Ramos (cell line): ENCODE measurements at regions not wholly inside any gene's neighbourhood (a gene's known extent, or its start where the extent isn't known, plus 50 kb on each side); places are given as distances from the start of the nearest gene placed in this dataset.

Experiments used
- in situ Hi-C: fragments of 300-500 bp; cut with MboI; formaldehyde crosslinking; loops from one replicate; pipeline ENCODE4 v1.14.3; 2022; ENCODE audit warnings: low sequenced_read_pairs; ENCODE audit not compliant: unreplicated experiment

DNA sequence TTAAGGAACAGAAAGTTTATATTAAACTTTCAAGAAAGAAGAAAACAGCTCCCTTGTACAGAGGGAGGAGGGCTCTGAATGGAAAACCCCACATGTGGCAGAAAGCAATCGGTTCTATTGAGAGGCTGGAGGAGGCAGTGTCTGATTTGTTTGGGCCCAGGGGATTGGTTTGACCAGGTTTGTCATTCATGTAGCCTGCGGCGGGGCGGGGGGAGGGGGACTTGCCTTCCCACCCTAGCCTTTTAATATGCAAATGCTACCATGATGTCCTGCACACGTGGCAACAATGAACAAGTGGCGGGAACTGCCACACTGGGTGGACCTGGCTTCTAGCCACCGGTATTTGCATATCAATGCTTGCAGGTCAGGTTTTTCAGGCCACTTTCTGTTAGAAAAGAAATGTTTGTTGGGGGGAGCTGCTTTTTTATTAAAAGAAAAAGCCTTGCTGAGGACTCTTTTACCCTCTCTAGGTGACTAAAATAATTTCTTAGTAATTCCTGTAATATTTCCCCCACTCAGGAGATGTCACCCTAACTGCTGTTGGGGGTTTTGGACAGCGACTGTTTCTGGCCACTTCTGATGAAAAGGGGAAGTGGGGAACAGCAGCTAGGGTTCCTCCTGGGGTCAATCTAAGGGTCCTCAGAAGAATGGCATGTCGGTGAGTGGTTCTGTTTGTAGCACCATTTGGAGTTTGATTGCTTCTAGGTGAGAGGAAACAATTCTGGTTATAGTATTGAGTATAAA, 691.2 kb downstream of the TBL1XR1 start:
- in situ Hi-C loops, result loop anchor here (25.0 kb wide), 2 partner anchors 431 to 1881 kb away; no protein-coding TSS in a partner anchor

DNA sequence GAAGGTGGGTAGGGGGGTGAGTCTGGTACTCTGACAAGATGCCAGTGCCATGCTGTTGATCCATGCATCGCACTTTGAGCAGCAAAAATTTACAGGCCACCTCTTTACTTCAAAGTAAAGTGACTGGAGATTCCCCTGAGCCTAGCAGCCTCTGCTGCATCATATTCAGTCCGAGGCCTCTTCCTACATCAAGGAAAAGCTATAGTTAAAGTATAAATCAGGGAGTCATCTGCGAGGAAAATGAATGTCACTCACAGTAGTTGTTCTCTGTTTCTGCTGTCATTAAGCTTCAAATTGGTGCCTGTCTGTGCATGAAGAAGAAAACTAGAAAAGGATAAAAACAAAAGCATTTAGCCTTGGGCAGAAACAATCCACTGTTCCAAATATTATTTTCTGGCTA, 706.2 kb downstream of the TBL1XR1 start:
- in situ Hi-C loops, result no loop called here

DNA sequence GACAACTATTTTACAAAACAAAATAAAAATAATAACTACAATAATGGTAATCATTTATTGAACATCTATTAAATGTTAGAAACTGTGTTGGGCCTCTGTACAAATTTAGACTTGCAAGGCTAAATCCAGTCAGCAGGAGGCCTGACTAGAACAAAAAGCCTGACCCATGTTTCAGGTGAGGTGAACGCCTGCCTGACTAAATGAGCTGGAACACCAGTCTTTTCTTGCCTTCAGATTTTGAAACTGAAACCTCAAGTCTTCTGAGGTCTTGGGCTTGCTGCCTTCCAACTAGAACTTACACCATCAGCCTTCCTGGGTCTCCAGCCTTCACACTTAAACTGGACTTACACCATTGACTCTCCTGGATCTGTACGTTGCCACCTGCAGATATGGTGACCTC, 706.9 kb downstream of the TBL1XR1 start:
- in situ Hi-C loops, result no loop called here

DNA sequence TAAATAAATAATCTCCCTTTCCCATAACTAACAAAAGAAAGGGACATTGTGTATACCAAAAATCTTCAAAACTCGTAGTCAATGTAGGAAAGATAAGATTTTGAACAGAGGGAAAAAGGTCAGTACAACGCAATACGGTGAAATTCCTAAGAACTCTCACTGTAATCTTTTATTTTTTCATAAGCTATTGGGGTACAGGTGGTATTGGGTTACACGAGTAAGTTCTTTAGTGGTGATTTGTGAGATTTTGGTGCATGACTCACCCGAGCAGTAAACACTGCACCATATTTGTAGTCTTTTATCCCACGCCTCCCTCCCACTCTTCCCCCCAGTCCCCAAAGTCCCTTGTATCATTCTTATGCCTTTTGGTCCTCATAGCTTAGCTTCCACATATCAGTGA, 718.0 kb downstream of the TBL1XR1 start:
- in situ Hi-C loops, result no loop called here

DNA sequence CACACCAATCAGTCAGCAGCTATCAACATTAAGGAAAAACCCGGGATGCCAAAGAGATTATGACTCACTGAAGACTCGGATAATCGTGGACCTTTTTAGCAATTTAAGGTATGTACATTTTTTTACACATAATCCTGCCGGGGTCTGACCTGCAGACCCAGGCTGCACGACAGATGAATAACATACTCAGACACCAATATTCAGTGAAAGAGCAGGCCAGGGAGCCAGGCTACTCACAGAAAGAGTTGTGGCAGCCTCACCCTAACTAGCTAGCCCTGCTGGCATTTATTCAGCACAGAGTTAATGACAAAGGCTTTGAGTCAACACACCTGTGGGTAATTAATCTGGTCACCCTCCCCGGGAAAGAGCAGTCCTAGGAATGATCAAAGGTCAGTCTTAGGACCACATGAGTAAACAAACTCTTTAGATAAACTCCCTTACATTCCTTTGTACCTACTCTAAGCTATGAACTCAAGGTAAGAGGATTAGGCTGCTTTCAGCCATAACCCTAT, 727.5 kb downstream of the TBL1XR1 start:
- in situ Hi-C loops, result no loop called here

DNA sequence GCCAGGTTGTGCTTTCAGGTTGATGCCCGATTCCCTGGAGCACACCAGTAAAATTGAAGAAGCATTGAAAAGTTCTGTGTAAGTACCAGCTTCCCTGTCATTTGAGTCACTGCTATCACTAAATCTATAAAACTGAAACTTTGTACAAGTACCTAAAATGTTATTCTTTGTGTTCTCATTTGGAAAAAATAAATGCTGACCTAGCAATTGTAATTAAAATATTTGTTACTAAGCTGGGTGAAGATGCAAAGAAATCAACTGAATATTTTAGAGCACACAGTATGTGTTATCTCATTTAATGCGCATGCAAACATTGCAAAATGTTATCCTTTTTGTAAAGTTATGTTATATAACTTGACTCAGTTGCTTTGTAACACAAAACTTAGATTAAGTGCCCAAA, 733.7 kb downstream of the TBL1XR1 start:
- in situ Hi-C loops, result no loop called here

DNA sequence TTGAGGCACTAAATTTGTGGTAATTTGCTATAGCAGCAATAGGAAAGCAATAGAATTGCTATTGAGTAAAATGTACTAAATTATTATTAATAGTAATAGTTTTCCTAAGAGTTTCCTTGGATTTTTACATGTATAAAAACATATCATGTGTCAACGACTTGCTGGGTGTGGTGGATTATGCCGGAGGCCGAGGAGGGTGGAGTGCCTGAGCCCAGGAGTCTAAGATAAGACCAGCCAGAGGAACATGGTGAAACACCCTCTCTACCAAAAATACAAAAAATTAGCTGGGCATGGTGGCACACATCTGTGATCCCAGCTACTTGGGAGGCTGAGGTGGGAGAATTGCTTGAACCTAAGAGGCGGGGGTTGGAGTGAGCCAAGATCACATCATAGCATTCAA, 749.9 kb downstream of the TBL1XR1 start:
- in situ Hi-C loops, result no loop called here

DNA sequence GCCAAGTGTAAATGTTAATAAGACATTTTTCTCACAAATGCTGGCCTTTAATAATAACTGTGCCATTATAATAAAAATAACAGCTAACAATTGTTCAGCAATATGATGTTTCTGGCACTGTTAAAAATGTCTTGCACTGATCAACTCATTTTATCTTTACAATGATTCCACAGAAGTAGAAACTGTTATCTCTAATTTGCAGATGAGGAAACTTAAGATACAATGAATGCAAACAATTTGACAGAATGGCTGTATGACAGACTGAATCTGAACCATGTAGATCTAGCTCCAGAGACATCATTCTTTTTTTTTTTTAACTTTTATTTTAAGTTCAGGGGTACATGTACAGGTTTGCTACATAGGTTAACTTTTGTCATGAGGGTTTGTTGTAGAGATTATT, 755.0 kb downstream of the TBL1XR1 start:
- in situ Hi-C loops, result no loop called here

DNA sequence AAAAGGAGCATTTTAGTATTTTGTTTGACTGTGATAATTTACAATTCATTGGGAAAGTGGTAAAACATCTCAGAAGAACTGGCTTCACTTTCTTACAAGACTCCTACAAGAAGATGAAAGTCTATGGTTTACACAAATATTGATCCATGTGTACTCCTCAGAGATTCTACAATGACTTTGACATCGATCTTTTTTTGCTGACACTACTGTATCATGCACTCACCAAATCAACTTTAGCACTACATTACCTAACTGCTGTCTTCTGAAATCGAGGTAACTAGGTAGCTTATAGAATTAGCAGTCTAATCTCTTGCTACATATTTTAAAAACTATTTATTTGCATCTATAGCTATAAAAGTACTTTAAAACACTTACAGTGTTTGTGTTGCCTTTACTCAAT, 757.6 kb downstream of the TBL1XR1 start:
- in situ Hi-C loops, result no loop called here

DNA sequence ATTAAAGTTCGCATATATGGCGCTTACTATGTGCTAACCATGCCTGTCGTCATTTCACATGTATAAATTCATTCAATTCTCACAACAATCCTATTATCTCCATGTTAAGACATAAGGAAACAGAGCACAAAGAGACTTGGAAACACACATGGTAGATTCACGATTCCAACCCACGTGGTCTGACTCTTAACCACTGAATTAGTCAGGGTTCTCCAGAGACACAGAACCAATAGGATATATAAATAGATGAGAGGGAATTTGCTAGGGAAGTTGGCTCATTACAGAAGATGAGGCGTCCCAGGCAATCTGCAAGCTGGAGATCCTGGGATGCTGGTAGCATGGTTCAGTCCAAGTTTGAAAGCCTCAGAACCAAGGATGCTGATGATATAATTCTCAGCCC, 765.3 kb downstream of the TBL1XR1 start:
- in situ Hi-C loops, result no loop called here

DNA sequence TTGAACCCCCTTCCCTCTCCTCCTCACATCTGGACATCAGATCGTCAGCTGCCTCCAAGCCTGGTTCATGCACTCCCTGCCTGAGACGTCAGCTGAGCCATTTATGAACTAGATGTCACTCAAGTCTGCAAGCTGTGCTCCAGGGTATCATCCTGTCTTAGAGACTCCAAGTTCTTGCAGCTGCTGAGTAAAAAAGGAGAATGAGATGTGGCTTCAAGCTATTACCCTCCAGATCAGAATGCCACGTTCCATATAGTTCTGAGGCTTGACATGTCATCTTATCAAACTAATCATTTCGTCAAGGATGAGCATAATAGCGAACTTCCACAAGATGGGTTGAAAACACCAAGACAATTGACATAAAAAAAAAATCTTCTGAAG, 766.3 kb downstream of the TBL1XR1 start:
- in situ Hi-C loops, result no loop called here

DNA sequence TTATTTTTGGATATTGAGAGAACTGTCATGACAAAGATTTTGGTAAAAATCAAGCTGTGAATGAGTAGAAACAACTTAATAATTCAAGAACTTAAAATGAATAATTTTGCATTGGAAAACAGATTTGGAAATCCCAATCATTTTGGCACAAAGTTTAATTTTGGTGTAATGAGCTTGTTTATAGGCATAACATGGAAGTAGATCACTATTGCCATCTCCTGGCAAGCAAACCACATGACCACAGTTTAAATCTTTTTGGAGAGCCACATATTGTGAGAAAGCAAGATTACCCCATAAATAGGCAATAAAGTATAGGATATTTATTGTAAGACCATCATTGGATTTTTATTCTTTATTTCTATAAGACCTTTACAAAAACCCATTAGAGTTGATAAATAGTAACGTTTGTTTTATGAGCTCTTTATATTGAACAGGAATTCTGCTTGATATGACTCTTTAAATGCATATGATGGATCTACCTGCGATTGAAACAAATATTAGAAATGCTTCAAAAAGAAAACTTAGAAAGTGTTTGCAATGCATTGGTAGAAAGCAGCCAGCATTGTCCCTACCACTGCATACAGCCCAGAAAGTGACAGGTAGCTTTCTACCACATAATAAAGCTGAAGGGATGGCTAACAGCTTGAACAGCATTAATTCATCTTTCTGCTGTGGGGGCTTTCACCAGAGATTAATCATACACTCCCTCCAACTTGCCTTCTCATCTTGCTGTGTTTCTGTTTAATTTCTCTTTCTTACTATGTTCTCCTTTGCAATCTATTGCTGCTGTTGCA, 766.8 kb downstream of the TBL1XR1 start:
- in situ Hi-C loops, result no loop called here

DNA sequence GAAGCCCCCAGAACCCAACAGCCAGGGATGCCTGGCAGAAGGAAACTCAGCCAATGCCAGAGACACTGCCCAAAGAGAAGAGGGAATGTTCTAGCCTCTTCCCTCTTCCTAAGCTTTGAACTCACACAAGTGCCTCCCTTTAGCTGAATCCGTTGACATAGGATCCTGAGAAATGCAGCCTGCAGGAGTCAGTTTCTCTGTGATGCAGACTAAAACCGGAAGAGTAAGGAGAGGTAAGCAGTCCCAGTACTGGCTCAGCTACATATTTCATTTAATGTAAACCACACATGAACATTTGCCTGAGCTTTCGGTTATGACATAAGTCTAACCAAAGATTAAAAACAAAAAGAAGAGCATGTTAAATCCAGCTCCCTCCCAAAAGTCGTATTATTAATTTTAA, 768.7 kb downstream of the TBL1XR1 start:
- in situ Hi-C loops, result no loop called here

DNA sequence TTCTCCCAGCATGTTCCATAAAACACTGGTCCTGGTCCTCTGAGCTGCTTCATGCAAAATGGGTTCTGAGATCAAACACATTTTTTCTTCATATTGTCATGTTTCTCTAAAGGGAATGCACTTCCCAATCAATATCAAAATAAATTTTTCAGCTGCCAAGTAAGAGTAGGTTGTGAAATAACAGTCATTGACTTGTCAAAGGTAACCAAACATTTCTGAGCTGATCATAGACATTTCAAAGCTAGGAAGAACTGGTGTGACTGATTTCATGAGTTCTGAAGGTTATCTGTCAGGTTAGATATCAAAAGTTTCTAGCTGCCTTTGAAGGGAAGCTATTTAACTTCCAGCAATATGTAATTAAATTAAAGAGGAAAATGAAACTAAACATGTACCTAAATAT, 770.9 kb downstream of the TBL1XR1 start:
- in situ Hi-C loops, result no loop called here

DNA sequence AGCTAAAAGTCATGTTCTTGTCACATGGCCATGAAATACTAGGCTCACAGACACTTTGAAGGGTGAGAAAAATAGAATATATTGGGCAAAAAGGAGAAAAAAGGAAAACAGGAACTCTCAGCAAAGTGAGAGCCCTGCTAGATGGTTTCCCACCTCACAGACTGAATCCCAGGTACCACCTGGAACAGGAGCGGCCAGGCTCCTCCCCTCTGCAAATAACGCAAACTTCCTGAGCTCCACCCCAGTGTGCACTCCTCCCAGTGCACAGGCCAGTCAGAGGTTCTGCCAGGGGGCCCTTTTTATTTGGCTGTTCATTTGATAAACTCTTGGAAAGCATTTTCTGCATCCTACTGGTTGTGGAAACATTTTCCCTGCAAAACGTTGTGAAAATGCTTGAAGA, 780.4 kb downstream of the TBL1XR1 start:
- in situ Hi-C loops, result no loop called here

DNA sequence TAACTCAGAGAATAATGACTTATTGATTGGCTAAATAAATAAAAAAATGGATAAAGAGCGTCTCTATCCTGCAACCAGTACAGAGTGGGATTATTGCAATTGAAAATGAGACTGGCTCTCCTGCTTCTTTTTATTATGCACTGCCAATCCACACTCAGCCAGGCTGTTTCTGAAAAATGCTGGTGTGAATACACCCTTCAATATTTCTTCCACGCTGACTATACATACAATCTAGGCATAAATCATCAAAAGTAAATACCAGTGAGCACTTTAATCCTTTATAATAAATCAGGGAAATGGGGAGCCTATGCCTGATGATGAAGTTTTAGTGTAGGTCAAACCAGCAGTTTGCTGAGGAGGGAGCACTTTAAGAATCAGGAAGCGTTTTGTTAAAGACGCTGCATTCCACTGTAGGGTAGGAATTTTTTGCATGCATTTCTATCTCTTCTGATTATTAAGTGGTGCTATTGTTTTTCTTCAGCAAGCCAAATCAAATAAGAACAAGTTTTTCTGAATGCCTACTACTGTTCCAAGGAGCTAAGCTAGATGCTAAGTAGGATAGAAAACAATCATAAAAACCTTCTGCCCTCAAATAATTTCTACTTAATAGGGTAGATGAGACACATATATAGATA, 781.5 kb downstream of the TBL1XR1 start:
- in situ Hi-C loops, result no loop called here

DNA sequence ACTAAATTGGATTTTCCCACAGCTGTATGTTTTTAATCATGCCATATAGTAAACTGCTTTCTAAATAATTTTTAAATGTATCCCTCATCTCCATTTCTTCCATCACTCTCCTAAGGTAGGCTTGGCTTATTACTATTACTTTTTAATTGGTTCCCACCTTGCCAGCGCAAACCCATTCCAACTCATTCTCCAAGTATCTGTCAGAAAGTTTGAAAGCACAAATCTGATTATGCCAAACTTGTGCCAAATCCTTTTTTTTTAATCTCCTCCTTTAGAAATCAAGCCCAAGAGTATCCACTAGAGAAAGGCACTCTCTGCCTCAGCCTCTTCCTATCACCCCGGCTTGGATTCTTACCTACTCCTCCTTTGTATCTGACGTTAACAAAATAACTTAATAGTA, 784.5 kb downstream of the TBL1XR1 start:
- in situ Hi-C loops, result no loop called here

DNA sequence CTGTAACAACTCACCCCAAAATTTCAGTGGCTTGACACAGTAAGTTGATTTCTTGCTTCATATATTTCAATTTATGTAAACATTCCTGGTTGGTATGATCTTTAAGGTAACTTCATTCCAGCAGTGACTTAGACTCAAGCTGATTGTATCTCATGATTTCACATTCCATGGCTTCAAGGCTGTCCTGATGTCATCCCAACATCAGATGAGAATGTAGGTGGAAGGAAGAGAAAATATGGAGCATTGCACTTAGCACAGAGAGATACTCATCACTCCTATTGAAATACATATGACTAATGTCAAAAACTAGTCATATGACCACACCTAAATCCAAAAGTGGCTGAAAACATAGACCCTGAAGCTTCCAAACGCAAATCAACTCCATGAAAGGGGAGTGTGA, 793.8 kb downstream of the TBL1XR1 start:
- in situ Hi-C loops, result no loop called here

DNA sequence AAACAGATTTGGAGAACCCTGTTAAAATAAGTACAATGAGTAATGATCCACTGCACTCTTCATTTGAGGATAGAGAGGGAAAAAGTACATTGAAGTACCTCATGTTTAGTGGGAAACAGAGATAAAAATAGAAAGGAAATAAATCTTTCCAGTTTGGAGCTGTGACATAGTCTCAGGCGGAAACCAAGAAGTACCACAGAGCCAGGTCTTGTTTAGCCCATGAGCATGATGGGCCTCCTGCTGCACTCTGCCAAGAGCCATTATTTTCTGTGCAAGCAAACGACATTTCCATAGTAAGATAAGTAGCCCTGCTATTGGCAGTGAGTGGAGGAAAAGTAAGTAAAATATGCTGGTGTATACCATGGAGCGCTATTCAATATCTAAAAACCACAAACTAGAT, 796.1 kb downstream of the TBL1XR1 start:
- in situ Hi-C loops, result no loop called here

DNA sequence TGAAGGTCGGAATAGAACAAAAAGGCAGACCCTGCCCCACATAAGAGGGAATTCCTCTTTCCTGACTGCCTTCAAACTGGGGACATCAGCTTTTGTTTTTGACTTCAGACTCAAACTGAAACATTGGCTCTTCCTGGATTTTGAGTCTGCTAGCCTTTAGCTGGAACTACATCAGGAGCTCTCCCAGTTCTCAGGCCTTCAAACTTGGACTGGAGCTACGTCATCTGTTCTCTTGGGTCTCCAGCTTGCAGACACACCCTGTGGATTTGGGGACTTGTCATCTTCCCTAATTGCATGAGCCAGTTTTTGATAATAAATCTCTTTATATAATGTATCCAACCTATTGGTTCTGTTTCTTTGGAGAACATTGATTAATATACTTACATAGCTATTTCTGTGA, 798.1 kb downstream of the TBL1XR1 start:
- in situ Hi-C loops, result no loop called here

DNA sequence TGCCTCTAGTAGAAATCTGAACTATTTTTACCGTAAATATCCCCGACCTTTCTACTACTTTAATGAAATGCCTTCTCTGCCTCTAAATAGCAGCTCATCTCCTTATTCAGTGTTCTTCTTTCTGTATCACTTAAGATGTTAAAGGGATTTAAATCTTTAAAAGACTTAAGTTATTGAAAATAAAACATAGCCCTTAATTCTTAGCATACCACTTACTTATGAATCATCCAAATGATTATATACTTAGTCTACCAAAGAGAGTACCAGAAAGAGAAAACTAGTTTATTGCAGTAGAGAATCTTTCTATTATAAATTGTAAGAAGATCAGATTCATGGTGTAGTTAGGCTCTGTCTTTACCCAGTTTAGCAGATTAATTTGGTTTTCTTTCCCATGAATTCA, 802.0 kb downstream of the TBL1XR1 start:
- in situ Hi-C loops, result no loop called here
